Erythroblast (primary cell): ENCODE measurements at regions not wholly inside any gene's neighbourhood (a gene's known extent, or its start where the extent isn't known, plus 50 kb on each side); places are given as distances from the start of the nearest gene placed in this dataset.

ENCODE experiments used
- GATA1 ChIP-seq: IDR thresholded peaks from 2 replicates; pipeline ENCODE4 v1.6.1; 2011; ENCODE audit warnings: low read depth, mild to moderate bottlenecking, control low read depth, low read length, moderate library complexity
- POLR2A ChIP-seq: IDR thresholded peaks from 2 replicates; pipeline ENCODE4 v1.6.1; 2011; ENCODE audit warnings: mild to moderate bottlenecking, low read length

GRCh38 chr1:116826818-116827606, 72.8 kb downstream of the CD2 start:
- TF ChIP-seq POLR2A (no peak), GATA1 (no peak)
